BJ (cell line): ENCODE measurements at regions not wholly inside any gene's neighbourhood (a gene's known extent, or its start where the extent isn't known, plus 50 kb on each side); places are given as distances from the start of the nearest gene placed in this dataset.

Experiments
- CTCF ChIA-PET: fragments of 350-600 bp; formaldehyde crosslinking; extraction: SDS; loops from one replicate; lab custom pipeline; 2021; ENCODE audit warnings: antibody characterized with exemption, inconsistent platforms; lab: Yijun Ruan, JAX
- POLR2A ChIA-PET: fragments of 300-600 bp; sonication (Branson Sonifier 250); formaldehyde crosslinking; extraction: SDS; loops from one replicate; lab custom pipeline; 2021; ENCODE audit warnings: antibody characterized with exemption; lab: Charles Lee
- DNase-seq: peaks from one replicate; pipeline ENCODE4 v3.0.0-alpha.2; 2011; ENCODE audit warnings: low read depth
- H3K27me3 ChIP-seq: 2 replicates; pipeline ENCODE4 v1.6.0; 2011; ENCODE audit warnings: low read length; ENCODE audit not compliant: control insufficient read depth, insufficient read depth
- H3K36me3 ChIP-seq: 2 replicates; pipeline ENCODE4 v1.5.1; 2011; ENCODE audit warnings: low read length; ENCODE audit not compliant: control insufficient read depth, insufficient read depth
- H3K4me3 ChIP-seq: 2 replicates; pipeline ENCODE4 v1.5.1; 2011; ENCODE audit warnings: low read depth, mild to moderate bottlenecking, control low read depth, low read length
- TF ChIP-seq, protein P1 (sequence below): IDR thresholded peaks from 2 replicates; pipeline ENCODE4 v1.5.1; 2011; ENCODE audit warnings: low read depth, mild to moderate bottlenecking, control low read depth, inconsistent platforms, low read length, moderate library complexity; ENCODE audit not compliant: insufficient read depth

GRCh38 chr7:32399311-32399710, 90.9 kb downstream of the LSM5 start:
- ChIA-PET CTCF (no interaction called here), POLR2A (no interaction called here)
- TF ChIP-seq, protein P1, sequence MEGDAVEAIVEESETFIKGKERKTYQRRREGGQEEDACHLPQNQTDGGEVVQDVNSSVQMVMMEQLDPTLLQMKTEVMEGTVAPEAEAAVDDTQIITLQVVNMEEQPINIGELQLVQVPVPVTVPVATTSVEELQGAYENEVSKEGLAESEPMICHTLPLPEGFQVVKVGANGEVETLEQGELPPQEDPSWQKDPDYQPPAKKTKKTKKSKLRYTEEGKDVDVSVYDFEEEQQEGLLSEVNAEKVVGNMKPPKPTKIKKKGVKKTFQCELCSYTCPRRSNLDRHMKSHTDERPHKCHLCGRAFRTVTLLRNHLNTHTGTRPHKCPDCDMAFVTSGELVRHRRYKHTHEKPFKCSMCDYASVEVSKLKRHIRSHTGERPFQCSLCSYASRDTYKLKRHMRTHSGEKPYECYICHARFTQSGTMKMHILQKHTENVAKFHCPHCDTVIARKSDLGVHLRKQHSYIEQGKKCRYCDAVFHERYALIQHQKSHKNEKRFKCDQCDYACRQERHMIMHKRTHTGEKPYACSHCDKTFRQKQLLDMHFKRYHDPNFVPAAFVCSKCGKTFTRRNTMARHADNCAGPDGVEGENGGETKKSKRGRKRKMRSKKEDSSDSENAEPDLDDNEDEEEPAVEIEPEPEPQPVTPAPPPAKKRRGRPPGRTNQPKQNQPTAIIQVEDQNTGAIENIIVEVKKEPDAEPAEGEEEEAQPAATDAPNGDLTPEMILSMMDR, result no peak
- no peak overlapping the region for H3K4me3 ChIP-seq
- H3K27me3 ChIP-seq, result no peaks in the 10 kb centered on the region
- H3K36me3 ChIP-seq, result no peaks in the 10 kb centered on the region
- DNase-seq, result no peak

- ChIA-PET POLR2A (no interaction called here), CTCF (no interaction called here)
- Histone ChIP-seq H3K36me3 (no peaks in the 10 kb centered on the region), H3K4me3 (no peak overlapping the region), H3K27me3 (no peaks in the 10 kb centered on the region)
- TF ChIP-seq, protein P1, result no peak
- no peak for DNase-seq
Observed at GRCh38 chr7:32395168-32395567, 95.0 kb downstream of the LSM5 start.

DNA sequence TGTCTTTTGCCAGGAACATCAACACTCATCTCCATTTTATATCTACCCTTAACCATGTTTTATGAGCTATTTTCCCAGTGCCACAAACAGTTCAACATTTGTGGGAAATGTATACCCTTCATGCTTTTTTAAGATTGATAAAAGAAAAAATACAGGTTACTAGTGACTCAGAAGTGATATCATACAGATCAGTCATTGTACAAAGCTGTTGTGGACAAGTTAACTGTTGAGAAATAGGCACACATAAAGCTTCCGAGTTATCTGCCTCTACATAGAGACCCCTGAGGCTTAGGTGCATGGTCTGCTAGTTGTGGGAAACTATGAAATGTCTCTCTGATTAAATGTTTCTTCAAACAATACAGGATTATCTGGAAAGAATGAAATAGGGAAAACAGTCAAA, 96.3 kb downstream of the LSM5 start:
- Histone ChIP-seq H3K36me3 (no peaks in the 10 kb centered on the region), H3K27me3 (no peaks in the 10 kb centered on the region), H3K4me3 (no peak overlapping the region)
- DNase-seq, result no peak
- ChIA-PET CTCF (interaction anchor here (1.1 kb wide), 1 partner anchor 86 kb away, joined by 3 read pairs; no protein-coding TSS in a partner anchor), POLR2A (no interaction called here)
- TF ChIP-seq, protein P1, result no peak

DNA sequence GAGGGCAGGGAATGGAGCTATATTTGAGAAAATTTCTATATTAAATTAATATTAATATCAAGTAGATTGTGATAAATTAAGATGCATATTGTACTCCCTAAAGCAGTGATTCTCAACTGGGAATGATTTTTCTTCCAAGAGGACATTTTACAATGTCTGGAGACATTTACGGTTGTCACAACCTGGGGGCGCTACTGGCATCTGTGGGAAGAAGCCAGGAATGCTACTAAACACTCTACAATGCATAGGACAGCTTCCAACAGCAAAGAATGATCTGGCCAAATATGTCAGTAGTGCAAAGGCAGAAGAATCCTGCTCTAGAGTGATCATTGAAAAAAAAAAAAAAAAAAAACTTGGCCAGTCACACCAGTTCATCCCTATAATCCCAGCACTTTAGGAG, 100.0 kb downstream of the LSM5 start:
- no peak for DNase-seq
- POLR2A ChIA-PET, result no interaction called here
- Histone ChIP-seq H3K4me3 (no peak overlapping the region), H3K27me3 (no peaks in the 10 kb centered on the region), H3K36me3 (no peaks in the 10 kb centered on the region)
- TF ChIP-seq, protein P1, result no peak
- CTCF ChIA-PET, result no interaction called here

DNA sequence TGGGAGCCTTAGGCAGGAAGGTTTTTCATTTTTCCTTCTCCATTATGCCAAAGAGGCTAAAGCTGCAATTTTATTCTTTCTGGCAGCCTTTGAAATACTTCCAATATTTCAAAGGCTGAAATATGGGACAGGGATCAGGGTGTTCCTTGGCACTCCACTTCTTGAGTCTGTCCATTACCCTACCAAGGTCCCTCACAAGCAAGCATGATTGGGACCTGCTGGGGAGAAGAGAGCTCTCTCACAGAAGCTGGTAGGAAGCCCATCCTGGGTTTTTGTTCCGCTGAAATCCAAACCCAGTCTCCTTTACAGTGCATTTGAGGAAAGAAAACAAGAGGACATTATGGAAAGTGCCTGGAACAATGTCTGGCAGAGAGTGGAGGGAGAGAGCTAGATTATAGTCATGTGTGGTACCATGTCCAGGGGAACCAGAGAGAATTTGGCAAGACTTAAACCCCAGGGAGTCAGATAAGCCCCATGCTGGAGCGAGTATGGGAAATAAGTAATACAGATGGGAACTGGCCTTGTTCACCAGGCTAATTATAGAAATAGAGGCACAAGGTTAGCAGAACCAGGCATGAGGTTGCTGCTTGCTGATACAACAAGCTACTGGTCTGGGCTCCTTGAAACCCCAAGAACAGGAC, 104.7 kb downstream of the LSM5 start:
- ChIA-PET CTCF (no interaction called here), POLR2A (no interaction called here)
- Histone ChIP-seq H3K27me3 (no peaks in the 10 kb centered on the region), H3K4me3 (no peak overlapping the region), H3K36me3 (no peaks in the 10 kb centered on the region)
- TF ChIP-seq, protein P1, result no peak
- no peak for DNase-seq
